Activated T-helper 17 cell treated with anti-CD3 and anti-CD28 coated beads, Interleukin-2, amount 50 U/mL, for 72 hours (primary cell): ENCODE measurements at regions not wholly inside any gene's neighbourhood (a gene's known extent, or its start where the extent isn't known, plus 50 kb on each side); places are given as distances from the start of the nearest gene placed in this dataset.

Experiments used
- ATAC-seq: fragments of 150-1000 bp; cut with Tn5 transposase; replicated peaks from 2 replicates; pipeline ENCODE4 v1.10.0; 2021; ENCODE audit warnings: mild to moderate bottlenecking, moderate library complexity
- H3K27ac Mint-ChIP-seq: one replicate; pipeline ENCODE4 v1.8.0; 2022; ENCODE audit warnings: mixed read lengths
- H3K27me3 Mint-ChIP-seq: one replicate; pipeline ENCODE4 v1.8.0; 2022; ENCODE audit warnings: mixed read lengths
- H3K36me3 Mint-ChIP-seq: one replicate; pipeline ENCODE4 v1.8.0; 2022; ENCODE audit warnings: low read depth, mild to moderate bottlenecking, mixed read lengths
- H3K4me1 Mint-ChIP-seq: one replicate; pipeline ENCODE4 v1.8.0; 2022; ENCODE audit warnings: mixed read lengths
- H3K4me3 Mint-ChIP-seq: one replicate; pipeline ENCODE4 v1.8.0; 2022; ENCODE audit warnings: mild to moderate bottlenecking, mixed read lengths
- H3K9me3 Mint-ChIP-seq: one replicate; pipeline ENCODE4 v1.8.0; 2022; ENCODE audit warnings: mixed read lengths

- H3K36me3 Mint-ChIP-seq: no peaks in the 10 kb centered on the region
- H3K9me3 Mint-ChIP-seq: peaks cover 9% of the 10 kb centered on the region
- ATAC-seq: no peak
- H3K27me3 Mint-ChIP-seq: no peaks in the 10 kb centered on the region
- no peak overlapping the region for H3K4me3 Mint-ChIP-seq
- no peaks in the 10 kb centered on the region for H3K4me1 Mint-ChIP-seq
- no peak overlapping the region for H3K27ac Mint-ChIP-seq
Measured at GRCh38 chr20:11329271-11329670, 588.4 kb upstream of the BTBD3 start.

- H3K4me1 Mint-ChIP-seq: no peaks in the 10 kb centered on the region
- H3K27me3 Mint-ChIP-seq: no peaks in the 10 kb centered on the region
- no peak for ATAC-seq
- H3K27ac Mint-ChIP-seq: no peak overlapping the region
- H3K36me3 Mint-ChIP-seq: no peaks in the 10 kb centered on the region
- no peak overlapping the region for H3K4me3 Mint-ChIP-seq
- peaks cover 5% of the 10 kb centered on the region for H3K9me3 Mint-ChIP-seq
Measured at GRCh38 chr20:11331096-11331495, 586.6 kb upstream of the BTBD3 start.

GRCh38 chr20:11332381-11332780 lies 585.3 kb upstream of the BTBD3 start:
- Mint-ChIP-seq H3K9me3 (peaks cover 5% of the 10 kb centered on the region), H3K4me1 (no peaks in the 10 kb centered on the region), H3K36me3 (no peaks in the 10 kb centered on the region), H3K4me3 (no peak overlapping the region), H3K27me3 (no peaks in the 10 kb centered on the region), H3K27ac (no peak overlapping the region)
- ATAC-seq: no peak

DNA sequence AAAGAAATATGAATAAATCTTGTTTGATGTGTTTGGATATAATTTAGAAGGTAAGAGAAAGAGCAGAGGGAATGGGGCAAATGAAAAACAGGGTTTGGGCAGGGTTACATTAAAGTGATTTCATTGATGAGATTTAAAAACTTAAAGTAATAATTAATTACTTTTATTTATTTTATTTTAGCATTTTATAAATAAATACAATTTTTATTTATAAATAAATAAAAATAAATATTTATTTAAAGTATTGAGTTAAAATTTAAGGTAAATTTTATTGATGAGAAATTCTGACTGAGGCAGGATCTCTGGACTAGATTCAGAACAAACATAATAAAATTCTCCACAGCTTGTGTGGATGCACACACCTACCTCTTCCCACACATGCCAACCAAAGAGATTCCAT lies 584.1 kb upstream of the BTBD3 start:
- Mint-ChIP-seq H3K4me3 (no peak overlapping the region), H3K27me3 (no peaks in the 10 kb centered on the region), H3K27ac (no peak overlapping the region), H3K9me3 (peaks cover 5% of the 10 kb centered on the region), H3K4me1 (no peaks in the 10 kb centered on the region), H3K36me3 (no peaks in the 10 kb centered on the region)
- ATAC-seq: no peak

GRCh38 chr20:11337361-11338130 lies 580.1 kb upstream of the BTBD3 start:
- no peak overlapping the region for H3K27ac Mint-ChIP-seq
- no peaks in the 10 kb centered on the region for H3K36me3 Mint-ChIP-seq
- no peaks in the 10 kb centered on the region for H3K27me3 Mint-ChIP-seq
- no peaks in the 10 kb centered on the region for H3K4me1 Mint-ChIP-seq
- ATAC-seq: no peak
- H3K9me3 Mint-ChIP-seq: peaks cover 5% of the 10 kb centered on the region
- no peak overlapping the region for H3K4me3 Mint-ChIP-seq

GRCh38 chr20:11338496-11339306 lies 579.0 kb upstream of the BTBD3 start:
- no peaks in the 10 kb centered on the region for H3K4me1 Mint-ChIP-seq
- H3K27ac Mint-ChIP-seq: no peak overlapping the region
- no peaks in the 10 kb centered on the region for H3K27me3 Mint-ChIP-seq
- H3K4me3 Mint-ChIP-seq: no peak overlapping the region
- no peaks in the 10 kb centered on the region for H3K9me3 Mint-ChIP-seq
- ATAC-seq: no peak
- H3K36me3 Mint-ChIP-seq: no peaks in the 10 kb centered on the region

DNA sequence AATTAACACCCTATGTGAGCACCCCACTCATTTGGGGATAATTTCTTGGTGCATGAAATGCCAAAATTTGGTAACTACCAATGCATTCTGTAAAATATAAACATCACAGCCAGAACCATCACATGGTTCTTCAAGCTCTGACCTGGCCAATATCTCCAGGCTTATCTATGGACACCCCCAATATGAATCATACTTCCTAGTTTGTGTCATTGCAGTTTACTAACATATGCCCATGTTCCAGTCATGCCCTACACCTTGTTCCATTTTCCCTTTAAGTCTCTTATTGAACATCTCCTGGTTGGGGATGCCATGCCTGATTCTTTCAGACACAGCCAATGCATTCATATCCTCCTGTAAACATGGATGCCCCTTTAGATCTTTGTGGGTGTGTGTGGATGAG lies 572.8 kb upstream of the BTBD3 start:
- no peak overlapping the region for H3K4me3 Mint-ChIP-seq
- no peak for ATAC-seq
- no peaks in the 10 kb centered on the region for H3K4me1 Mint-ChIP-seq
- H3K36me3 Mint-ChIP-seq: no peaks in the 10 kb centered on the region
- no peaks in the 10 kb centered on the region for H3K27me3 Mint-ChIP-seq
- peaks cover 10% of the 10 kb centered on the region for H3K9me3 Mint-ChIP-seq
- H3K27ac Mint-ChIP-seq: no peak overlapping the region

- Mint-ChIP-seq H3K9me3 (peaks cover 13% of the 10 kb centered on the region), H3K4me3 (no peak overlapping the region), H3K27ac (no peak overlapping the region), H3K4me1 (no peaks in the 10 kb centered on the region), H3K27me3 (no peaks in the 10 kb centered on the region), H3K36me3 (no peaks in the 10 kb centered on the region)
- ATAC-seq: no peak
Measured at GRCh38 chr20:11347738-11348137, 570.0 kb upstream of the BTBD3 start.

GRCh38 chr20:11350126-11351005 lies 567.3 kb upstream of the BTBD3 start:
- no peaks in the 10 kb centered on the region for H3K27me3 Mint-ChIP-seq
- no peak for ATAC-seq
- no peaks in the 10 kb centered on the region for H3K4me1 Mint-ChIP-seq
- peaks cover 8% of the 10 kb centered on the region for H3K9me3 Mint-ChIP-seq
- no peak overlapping the region for H3K4me3 Mint-ChIP-seq
- no peak overlapping the region for H3K27ac Mint-ChIP-seq
- H3K36me3 Mint-ChIP-seq: no peaks in the 10 kb centered on the region

GRCh38 chr20:11352041-11352440 lies 565.7 kb upstream of the BTBD3 start:
- H3K27ac Mint-ChIP-seq: no peak overlapping the region
- H3K4me3 Mint-ChIP-seq: no peak overlapping the region
- H3K27me3 Mint-ChIP-seq: no peaks in the 10 kb centered on the region
- ATAC-seq: no peak
- no peaks in the 10 kb centered on the region for H3K4me1 Mint-ChIP-seq
- H3K9me3 Mint-ChIP-seq: peaks cover 8% of the 10 kb centered on the region
- H3K36me3 Mint-ChIP-seq: no peaks in the 10 kb centered on the region

DNA sequence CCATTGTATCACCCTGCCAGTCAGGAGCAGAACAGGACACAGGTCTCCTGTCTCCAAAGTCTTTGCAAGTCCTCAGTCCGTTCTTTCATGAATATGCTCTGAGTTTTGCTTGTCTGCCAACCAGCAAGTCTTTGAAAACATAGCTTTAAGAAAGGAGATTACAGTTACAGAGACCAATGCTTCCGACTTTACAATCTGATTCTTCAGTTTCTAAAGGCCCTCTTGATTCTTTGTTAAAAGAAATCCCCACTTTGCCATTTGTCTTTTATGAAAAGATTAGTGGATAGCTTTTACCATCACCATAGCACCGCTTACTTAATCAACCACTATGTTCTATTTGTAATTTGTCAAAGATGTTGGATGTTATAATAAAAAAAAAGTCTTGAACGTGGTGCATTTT lies 562.8 kb upstream of the BTBD3 start:
- no peak for ATAC-seq
- H3K9me3 Mint-ChIP-seq: peaks cover 3% of the 10 kb centered on the region
- H3K4me1 Mint-ChIP-seq: no peaks in the 10 kb centered on the region
- no peak overlapping the region for H3K27ac Mint-ChIP-seq
- H3K4me3 Mint-ChIP-seq: no peak overlapping the region
- no peaks in the 10 kb centered on the region for H3K27me3 Mint-ChIP-seq
- H3K36me3 Mint-ChIP-seq: no peaks in the 10 kb centered on the region

- no peaks in the 10 kb centered on the region for H3K27me3 Mint-ChIP-seq
- H3K4me1 Mint-ChIP-seq: no peaks in the 10 kb centered on the region
- H3K4me3 Mint-ChIP-seq: no peak overlapping the region
- H3K9me3 Mint-ChIP-seq: peaks cover 3% of the 10 kb centered on the region
- no peak overlapping the region for H3K27ac Mint-ChIP-seq
- no peaks in the 10 kb centered on the region for H3K36me3 Mint-ChIP-seq
- ATAC-seq: no peak
Measured at GRCh38 chr20:11355345-11355744, 562.3 kb upstream of the BTBD3 start.

- H3K9me3 Mint-ChIP-seq: peaks cover 2% of the 10 kb centered on the region
- H3K4me3 Mint-ChIP-seq: no peak overlapping the region
- no peak for ATAC-seq
- H3K27me3 Mint-ChIP-seq: no peaks in the 10 kb centered on the region
- H3K4me1 Mint-ChIP-seq: no peaks in the 10 kb centered on the region
- H3K36me3 Mint-ChIP-seq: no peaks in the 10 kb centered on the region
- H3K27ac Mint-ChIP-seq: no peak overlapping the region
Measured at GRCh38 chr20:11356061-11356460, 561.6 kb upstream of the BTBD3 start.

DNA sequence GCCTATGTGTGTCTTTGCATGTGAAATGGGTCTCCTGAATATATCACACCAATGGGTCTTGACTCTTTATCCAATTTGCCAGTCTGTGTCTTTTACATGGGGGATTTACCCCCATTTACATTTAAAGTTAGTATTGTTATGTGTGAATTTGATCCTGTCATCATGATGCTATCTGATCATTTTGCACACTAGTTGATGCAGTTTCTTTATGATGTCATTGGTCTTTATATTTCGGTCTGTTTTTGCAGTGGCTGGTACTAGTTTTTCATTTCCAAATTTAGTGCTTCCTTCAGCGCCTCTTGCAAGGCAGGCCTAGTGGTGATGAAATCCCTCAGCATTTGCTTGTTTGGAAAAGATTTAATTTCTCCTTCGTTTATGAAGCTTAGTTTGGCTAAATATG lies 555.2 kb upstream of the BTBD3 start:
- Mint-ChIP-seq H3K27ac (no peak overlapping the region), H3K36me3 (no peaks in the 10 kb centered on the region), H3K4me3 (no peak overlapping the region), H3K4me1 (no peaks in the 10 kb centered on the region), H3K27me3 (no peaks in the 10 kb centered on the region), H3K9me3 (peaks cover 11% of the 10 kb centered on the region)
- ATAC-seq: no peak
